GM12872 (cell line): ENCODE measurements at regions not wholly inside any gene's neighbourhood (a gene's known extent, or its start where the extent isn't known, plus 50 kb on each side); places are given as distances from the start of the nearest gene placed in this dataset.
A peak's percentile ranks its signal among the peaks of the same experiment; 100 is the strongest.

ENCODE experiments used
- TF ChIP-seq, protein P1 (sequence below): IDR thresholded peaks from 3 replicates; pipeline ENCODE4 v1.5.1; 2011; ENCODE audit warnings: low read depth, mild to moderate bottlenecking, low read length, moderate library complexity; ENCODE audit not compliant: insufficient read depth

- TF ChIP-seq, protein P1, sequence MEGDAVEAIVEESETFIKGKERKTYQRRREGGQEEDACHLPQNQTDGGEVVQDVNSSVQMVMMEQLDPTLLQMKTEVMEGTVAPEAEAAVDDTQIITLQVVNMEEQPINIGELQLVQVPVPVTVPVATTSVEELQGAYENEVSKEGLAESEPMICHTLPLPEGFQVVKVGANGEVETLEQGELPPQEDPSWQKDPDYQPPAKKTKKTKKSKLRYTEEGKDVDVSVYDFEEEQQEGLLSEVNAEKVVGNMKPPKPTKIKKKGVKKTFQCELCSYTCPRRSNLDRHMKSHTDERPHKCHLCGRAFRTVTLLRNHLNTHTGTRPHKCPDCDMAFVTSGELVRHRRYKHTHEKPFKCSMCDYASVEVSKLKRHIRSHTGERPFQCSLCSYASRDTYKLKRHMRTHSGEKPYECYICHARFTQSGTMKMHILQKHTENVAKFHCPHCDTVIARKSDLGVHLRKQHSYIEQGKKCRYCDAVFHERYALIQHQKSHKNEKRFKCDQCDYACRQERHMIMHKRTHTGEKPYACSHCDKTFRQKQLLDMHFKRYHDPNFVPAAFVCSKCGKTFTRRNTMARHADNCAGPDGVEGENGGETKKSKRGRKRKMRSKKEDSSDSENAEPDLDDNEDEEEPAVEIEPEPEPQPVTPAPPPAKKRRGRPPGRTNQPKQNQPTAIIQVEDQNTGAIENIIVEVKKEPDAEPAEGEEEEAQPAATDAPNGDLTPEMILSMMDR, result no peak
These were observed 356.2 kb downstream of the SNAPC1 start for GRCh38 chr14:62118461-62118860.

DNA sequence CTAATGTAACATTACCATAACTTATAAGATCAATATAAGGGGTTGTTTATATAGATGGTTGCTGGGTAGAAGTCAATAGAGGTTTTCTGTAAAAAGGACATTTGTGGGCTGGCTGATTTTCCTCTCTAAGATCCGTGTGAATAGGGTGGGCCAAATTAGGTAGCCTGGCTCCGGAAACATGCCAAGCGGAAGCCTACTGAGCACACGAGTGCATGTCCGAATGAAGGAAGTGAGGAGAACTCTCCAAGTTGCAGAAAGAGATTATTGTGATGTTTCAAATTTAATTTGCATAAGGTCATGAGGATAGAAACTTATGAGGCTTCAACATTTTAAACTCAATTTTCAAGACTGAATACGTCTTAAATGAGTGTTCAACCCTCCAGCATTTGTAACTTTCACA lies 356.7 kb downstream of the SNAPC1 start:
- TF ChIP-seq, protein P1, result no peak

GRCh38 chr14:62123961-62124360 lies 361.7 kb downstream of the SNAPC1 start:
- TF ChIP-seq, protein P1, result no peak

DNA sequence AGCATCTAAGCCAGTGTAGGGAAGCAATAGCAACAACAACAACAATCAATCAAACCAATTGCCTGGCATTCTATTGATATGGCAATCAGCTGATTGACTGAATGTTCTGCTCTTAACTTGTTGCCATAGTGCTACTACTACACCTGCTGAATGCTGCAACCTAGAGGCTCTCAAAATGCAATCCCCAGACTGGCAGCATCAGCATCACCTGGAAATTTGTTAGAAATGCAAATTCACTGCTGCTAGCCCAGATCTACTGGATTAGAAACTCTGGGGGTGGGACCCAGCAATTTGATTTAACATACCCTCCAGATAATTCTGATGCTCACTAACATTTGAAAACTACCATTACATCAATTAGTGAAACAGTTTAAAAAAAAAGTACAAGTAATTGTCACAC lies 363.6 kb downstream of the SNAPC1 start:
- TF ChIP-seq, protein P1, result no peak

DNA sequence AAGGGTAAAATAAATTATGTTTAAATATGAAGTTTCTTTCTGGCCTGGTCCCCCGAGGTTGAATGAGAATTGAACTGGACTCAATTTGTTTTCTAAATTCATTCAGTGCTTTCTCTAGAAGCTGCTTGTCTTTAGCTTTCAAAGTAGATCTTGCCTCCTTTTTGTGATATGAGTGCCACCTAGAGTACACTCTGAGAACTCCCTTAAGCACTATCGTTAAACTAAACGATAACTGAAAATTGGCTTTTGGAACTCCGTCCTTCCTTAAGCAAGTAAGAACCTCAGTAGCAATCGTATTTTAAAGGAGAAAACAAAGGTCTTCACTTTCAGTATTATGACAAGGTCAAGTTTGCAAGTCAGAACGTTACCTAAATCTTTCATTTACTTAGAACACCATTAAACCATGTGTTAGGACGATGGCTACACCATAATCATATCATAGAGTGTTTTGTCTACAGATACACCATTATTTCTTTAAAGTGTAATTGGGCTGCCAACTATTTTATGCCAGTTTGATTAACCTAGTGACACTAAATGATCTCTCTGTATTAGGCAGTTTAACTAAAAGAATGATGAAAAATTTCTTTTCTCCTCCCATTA lies 364.8 kb downstream of the SNAPC1 start:
- TF ChIP-seq, protein P1, result peak; percentile 76

DNA sequence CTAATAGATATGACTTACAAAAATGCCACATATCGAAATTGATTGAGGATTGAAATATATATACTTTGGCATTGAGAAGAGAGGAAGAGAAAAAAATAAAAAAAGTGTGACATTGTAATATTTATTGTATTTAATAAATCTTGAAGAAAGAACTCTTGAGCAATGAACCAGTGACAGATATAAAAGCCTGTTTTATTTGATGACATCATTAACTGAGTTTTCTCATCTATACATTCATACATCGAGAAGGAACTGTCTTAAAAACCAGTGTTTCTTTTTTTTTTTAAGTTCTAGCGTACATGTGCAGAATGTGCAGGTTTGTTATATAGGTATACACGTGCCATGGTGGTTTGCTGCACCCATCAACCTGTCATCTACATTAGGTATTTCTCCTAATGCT lies 368.2 kb downstream of the SNAPC1 start:
- TF ChIP-seq, protein P1, result no peak

- TF ChIP-seq, protein P1, result no peak
These were observed 371.7 kb downstream of the SNAPC1 start for GRCh38 chr14:62133776-62134550.
